ENCODE measurements at regions not wholly inside any gene's neighbourhood (a gene's known extent, or its start where the extent isn't known, plus 50 kb on each side); places are given as distances from the start of the nearest gene placed in this dataset.

DNA sequence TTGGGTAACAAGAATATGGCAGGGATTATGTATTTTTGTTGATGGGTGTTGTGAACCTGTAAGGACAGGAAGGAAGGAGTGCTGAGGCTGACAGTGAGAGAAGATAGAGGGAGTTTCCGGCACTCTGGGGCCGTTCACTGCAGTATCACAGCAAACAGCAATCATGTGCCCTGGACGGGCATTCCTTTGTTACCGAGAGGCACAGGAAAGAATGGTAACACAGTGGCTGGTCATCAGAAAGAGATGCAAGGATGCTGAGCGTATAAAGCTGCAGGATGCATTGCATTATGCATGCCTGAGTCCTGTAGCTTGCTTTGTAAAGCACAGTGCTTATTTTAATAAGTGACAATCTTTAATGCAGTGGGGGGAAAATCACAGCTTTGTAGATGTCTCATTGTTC lies 286.8 kb downstream of the RPS24 start:
- Histone ChIP-seq H3K4me3 (ENCODE audit: low read length) (no peak overlapping the region), H3K27ac (ENCODE audit: low read length) (no peak overlapping the region), H3K9ac (ENCODE audit: low read depth, low read length) (no peak overlapping the region), H3K9me3 (ENCODE audit: insufficient read depth, low read depth, low read length) (no peaks in the 10 kb centered on the region; the same call in 1 of the 2 replicates), H3K36me3 (ENCODE audit: insufficient read depth, low read depth, low read length) (no peaks in the 10 kb centered on the region), H3K4me1 (ENCODE audit: insufficient read depth, low read length) (no peaks in the 10 kb centered on the region), H3K27me3 (ENCODE audit: insufficient read depth, low read length) (no peaks in the 10 kb centered on the region)

DNA sequence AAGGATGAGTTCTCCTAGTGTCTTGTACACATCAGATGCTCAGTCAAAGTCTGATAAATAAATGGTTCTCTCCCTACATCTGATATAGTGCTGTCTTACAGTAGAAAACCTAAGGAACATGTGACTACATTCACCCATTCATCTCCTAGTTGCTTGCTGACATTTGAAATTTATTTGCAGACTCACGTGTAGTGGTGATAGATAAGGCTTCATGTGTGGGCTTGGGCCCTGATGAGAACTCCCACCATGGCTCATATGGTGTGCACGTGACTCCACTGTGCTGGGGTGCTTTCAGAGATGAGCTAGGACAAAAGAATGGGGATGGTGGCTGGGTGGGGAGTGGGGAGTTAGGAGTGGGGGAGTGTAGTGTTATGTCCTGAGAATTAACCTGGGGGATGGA lies 287.3 kb downstream of the RPS24 start:
- no peaks in the 10 kb centered on the region for H3K36me3 ChIP-seq (ENCODE audit: insufficient read depth, low read depth, low read length)
- H3K9me3 ChIP-seq (ENCODE audit: insufficient read depth, low read depth, low read length): peaks cover 3% of the 10 kb centered on the region; the same call in 1 of the 2 replicates
- H3K27ac ChIP-seq (ENCODE audit: low read length): no peak overlapping the region
- H3K9ac ChIP-seq (ENCODE audit: low read depth, low read length): no peak overlapping the region
- H3K27me3 ChIP-seq (ENCODE audit: insufficient read depth, low read length): no peaks in the 10 kb centered on the region
- no peaks in the 10 kb centered on the region for H3K4me1 ChIP-seq (ENCODE audit: insufficient read depth, low read length)
- H3K4me3 ChIP-seq (ENCODE audit: low read length): no peak overlapping the region

DNA sequence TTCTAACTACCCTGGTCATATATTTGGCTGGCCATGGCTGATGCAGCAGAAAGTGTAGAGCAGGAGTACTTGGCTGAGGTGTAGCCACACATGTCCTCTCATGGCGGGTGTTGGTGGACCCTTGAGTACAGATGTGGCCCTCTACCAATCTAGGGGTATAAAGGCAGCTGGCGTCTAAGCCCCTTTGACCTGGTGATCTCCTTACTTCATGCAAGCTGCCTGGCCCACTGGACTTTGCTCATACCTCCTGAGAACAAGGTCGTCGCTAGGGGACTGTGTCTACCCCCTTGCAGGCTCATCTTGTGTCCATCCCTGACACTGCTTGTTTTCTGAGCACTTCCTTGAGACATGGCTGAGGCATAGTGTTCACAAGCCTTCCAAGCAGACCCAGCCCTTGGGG lies 287.8 kb downstream of the RPS24 start:
- no peak overlapping the region for H3K27ac ChIP-seq (ENCODE audit: low read length)
- H3K36me3 ChIP-seq (ENCODE audit: insufficient read depth, low read depth, low read length): no peaks in the 10 kb centered on the region
- no peaks in the 10 kb centered on the region for H3K4me1 ChIP-seq (ENCODE audit: insufficient read depth, low read length)
- H3K9ac ChIP-seq (ENCODE audit: low read depth, low read length): no peak overlapping the region
- H3K4me3 ChIP-seq (ENCODE audit: low read length): no peak overlapping the region
- H3K9me3 ChIP-seq (ENCODE audit: insufficient read depth, low read depth, low read length): peaks cover 6% of the 10 kb centered on the region; the same call in 1 of the 2 replicates
- no peaks in the 10 kb centered on the region for H3K27me3 ChIP-seq (ENCODE audit: insufficient read depth, low read length)

DNA sequence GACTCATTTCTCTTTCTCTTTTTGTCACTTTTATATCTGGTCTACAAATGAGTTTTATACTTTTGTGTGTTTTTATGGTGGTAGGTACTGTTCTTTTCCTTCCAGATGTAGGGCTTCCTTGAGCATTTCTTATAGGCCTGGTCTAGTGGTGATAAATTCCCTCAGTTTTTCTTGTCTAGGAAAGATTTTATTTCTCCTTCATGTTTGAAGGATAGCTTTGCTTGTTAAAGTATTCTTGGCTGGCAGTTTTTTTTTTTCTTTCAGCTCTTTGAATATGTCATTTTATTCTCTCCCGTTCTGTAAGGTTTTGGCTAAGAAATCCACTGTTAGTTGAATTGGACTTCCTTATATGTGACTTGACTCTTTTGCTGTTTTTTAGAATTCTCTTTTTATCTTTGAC lies 292.7 kb downstream of the RPS24 start:
- H3K36me3 ChIP-seq (ENCODE audit: insufficient read depth, low read depth, low read length): no peaks in the 10 kb centered on the region
- no peaks in the 10 kb centered on the region for H3K27me3 ChIP-seq (ENCODE audit: insufficient read depth, low read length)
- H3K27ac ChIP-seq (ENCODE audit: low read length): no peak overlapping the region
- no peak overlapping the region for H3K4me3 ChIP-seq (ENCODE audit: low read length)
- H3K4me1 ChIP-seq (ENCODE audit: insufficient read depth, low read length): no peaks in the 10 kb centered on the region
- H3K9ac ChIP-seq (ENCODE audit: low read depth, low read length): no peak overlapping the region
- peaks cover 9% of the 10 kb centered on the region; the same call in 1 of the 2 replicates for H3K9me3 ChIP-seq (ENCODE audit: insufficient read depth, low read depth, low read length)

DNA sequence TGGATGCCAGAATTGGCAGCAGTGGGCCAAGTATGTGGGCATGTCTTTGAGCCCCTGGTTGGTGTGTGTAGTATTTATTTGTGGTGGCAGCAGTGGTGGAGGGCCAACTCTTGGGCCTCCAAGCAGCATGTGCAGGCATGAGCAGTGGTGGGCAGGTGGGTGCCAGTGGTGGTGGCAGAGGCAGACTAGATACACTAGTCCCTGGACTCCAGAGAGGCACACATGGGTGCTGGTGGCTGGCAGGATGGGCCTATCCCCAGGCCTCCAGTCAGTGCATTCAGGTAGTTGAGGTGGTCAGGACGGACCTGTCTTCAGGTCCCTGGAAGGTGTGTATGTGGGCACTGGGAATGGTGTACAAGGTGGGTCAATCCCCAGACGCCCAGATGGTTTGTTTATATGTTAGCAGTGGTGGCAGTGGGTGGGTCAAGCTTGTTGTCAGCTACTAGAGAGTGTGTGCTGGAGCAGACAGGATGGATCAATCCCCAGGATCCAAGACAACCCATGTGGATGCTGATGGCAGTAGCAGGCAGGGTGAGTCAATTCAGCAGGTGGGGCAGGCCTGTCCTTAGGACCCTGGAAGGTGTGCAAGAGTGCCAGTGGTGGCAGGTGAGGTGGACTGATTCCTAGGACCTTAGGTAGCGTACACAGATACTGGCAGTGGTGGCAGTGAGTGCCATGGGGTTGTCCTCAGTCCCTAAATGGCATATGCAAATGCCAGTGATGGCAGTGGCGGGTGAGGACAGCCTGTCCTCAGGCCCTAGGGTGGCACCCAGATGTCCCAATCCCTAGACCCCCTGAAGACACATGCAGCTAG lies 294.3 kb downstream of the RPS24 start:
- Histone ChIP-seq H3K36me3 (ENCODE audit: insufficient read depth, low read depth, low read length) (no peaks in the 10 kb centered on the region), H3K4me1 (ENCODE audit: insufficient read depth, low read length) (peaks cover 3% of the 10 kb centered on the region; the same call in 1 of the 2 replicates), H3K27me3 (ENCODE audit: insufficient read depth, low read length) (no peaks in the 10 kb centered on the region), H3K4me3 (ENCODE audit: low read length) (no peak overlapping the region), H3K27ac (ENCODE audit: low read length) (no peak overlapping the region), H3K9me3 (ENCODE audit: insufficient read depth, low read depth, low read length) (peaks cover 9% of the 10 kb centered on the region; the same call in 1 of the 2 replicates), H3K9ac (ENCODE audit: low read depth, low read length) (no peak overlapping the region)

DNA sequence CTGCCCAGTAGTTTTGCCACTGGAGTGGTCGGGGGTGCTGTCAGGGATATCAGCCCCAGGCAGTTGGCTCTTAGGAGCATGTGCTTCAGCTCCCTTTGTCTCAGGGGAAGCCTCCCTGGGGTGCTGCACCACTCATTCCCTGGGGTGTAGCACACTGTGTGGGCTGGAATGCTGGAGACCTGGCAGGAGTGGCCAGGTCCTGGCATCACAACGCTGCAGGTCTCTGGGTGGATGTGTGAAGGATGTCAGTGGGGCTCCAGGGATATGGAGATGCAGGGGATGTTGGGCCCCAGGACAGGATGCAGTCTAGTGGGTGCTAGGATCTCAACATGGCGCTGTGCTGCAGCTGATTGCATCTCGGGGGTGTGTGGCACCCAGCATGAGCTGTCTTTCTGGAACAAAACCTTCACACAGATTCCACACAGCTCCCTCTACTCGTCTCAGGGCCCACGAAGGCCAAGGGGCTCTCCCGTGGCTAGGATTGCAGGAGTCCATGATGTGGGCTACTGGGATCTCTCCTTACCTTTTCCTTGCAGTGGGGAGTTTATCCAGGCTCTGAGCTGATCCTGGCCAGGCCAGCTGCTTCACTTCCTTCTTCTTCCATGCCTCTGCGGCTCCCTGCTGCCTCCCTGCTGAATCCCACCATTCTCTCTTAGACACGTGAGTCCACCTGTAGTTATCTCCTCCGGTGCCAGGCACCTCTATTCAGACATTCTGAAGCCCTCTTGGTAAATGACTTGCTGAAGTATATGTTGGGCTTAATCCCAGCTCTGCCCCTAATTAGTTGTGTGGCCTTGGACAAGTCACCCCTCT lies 295.1 kb downstream of the RPS24 start:
- Histone ChIP-seq H3K36me3 (ENCODE audit: insufficient read depth, low read depth, low read length) (no peaks in the 10 kb centered on the region), H3K4me1 (ENCODE audit: insufficient read depth, low read length) (peaks cover 3% of the 10 kb centered on the region; the same call in 1 of the 2 replicates), H3K4me3 (ENCODE audit: low read length) (no peak overlapping the region), H3K9me3 (ENCODE audit: insufficient read depth, low read depth, low read length) (peaks cover 9% of the 10 kb centered on the region; the same call in 1 of the 2 replicates), H3K27me3 (ENCODE audit: insufficient read depth, low read length) (no peaks in the 10 kb centered on the region), H3K27ac (ENCODE audit: low read length) (no peak overlapping the region), H3K9ac (ENCODE audit: low read depth, low read length) (no peak overlapping the region)

DNA sequence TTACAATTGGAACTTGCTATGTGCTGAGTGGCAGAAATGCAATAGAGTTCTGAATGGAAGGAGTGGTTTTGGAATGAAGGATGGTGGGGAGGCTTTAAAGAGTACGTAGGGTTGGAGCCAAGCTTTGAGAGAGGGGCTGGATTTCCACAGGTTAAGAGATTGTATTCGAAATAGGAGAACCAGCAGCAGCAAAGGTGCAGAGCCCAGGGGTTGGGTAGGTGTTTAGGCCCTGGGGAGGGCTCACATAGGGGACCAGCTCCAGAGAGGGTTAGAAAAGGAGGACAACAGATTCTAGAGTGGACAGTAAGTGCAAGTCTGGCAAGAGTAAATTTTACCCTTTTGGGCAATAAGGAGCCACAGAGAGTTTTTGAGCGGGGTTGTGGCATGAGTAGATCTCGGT lies 297.2 kb downstream of the RPS24 start:
- no peak overlapping the region for H3K4me3 ChIP-seq (ENCODE audit: low read length)
- peaks cover 6% of the 10 kb centered on the region; the same call in 1 of the 2 replicates for H3K9me3 ChIP-seq (ENCODE audit: insufficient read depth, low read depth, low read length)
- no peak overlapping the region for H3K27ac ChIP-seq (ENCODE audit: low read length)
- no peak overlapping the region for H3K9ac ChIP-seq (ENCODE audit: low read depth, low read length)
- peaks cover 3% of the 10 kb centered on the region; the same call in 1 of the 2 replicates for H3K4me1 ChIP-seq (ENCODE audit: insufficient read depth, low read length)
- no peaks in the 10 kb centered on the region for H3K27me3 ChIP-seq (ENCODE audit: insufficient read depth, low read length)
- H3K36me3 ChIP-seq (ENCODE audit: insufficient read depth, low read depth, low read length): no peaks in the 10 kb centered on the region

DNA sequence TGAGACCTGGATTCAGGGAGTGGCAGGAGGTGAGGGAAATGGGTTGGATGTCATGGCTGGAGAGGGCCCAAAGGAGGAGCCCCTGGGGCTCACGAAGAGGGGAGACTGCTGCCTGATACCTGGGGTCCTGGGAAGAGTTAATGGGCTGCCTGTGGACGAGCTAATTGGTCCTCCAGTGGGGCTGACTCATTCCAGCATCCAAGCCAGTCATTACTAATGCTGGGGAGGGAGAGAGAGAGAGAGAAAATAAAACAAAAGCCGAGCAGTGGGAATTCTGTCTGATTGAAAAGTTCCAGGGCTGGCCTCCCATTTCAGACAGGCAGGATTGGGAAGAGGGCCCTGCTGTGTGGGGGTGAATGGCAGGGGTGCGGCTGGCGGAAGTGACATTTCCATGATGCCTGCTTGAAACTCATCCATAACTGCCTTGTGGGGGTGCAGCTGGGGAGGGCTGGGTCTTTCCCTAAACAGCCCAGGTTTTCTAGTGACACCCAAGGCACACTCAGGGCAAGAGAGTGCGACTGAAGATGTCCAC lies 297.8 kb downstream of the RPS24 start:
- Histone ChIP-seq H3K27ac (ENCODE audit: low read length) (no peak overlapping the region), H3K27me3 (ENCODE audit: insufficient read depth, low read length) (no peaks in the 10 kb centered on the region), H3K4me3 (ENCODE audit: low read length) (no peak overlapping the region), H3K9me3 (ENCODE audit: insufficient read depth, low read depth, low read length) (peaks cover 4% of the 10 kb centered on the region; the same call in 1 of the 2 replicates), H3K9ac (ENCODE audit: low read depth, low read length) (no peak overlapping the region), H3K4me1 (ENCODE audit: insufficient read depth, low read length) (peaks cover 3% of the 10 kb centered on the region; the same call in 1 of the 2 replicates), H3K36me3 (ENCODE audit: insufficient read depth, low read depth, low read length) (no peaks in the 10 kb centered on the region)

DNA sequence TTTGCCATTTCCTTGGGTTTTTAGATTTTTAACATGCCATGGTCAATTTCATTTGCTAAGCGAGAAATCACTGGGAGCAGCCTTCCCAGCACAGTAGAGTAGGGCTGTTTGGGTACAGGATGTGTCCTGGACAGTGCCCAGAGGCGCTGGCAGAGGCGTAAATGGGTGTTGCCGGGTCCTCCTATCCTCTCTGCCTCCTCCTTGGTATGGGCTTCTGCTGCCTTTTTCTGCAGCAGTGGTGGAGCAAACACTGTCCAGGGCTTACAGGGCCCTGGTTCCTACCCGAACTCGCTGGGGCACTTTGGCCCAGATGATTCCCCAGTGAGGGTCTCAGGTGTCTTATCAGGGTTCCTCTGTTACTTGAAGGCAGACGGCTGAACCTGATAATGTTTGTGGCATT lies 298.3 kb downstream of the RPS24 start:
- H3K9ac ChIP-seq (ENCODE audit: low read depth, low read length): no peak overlapping the region
- no peak overlapping the region for H3K4me3 ChIP-seq (ENCODE audit: low read length)

DNA sequence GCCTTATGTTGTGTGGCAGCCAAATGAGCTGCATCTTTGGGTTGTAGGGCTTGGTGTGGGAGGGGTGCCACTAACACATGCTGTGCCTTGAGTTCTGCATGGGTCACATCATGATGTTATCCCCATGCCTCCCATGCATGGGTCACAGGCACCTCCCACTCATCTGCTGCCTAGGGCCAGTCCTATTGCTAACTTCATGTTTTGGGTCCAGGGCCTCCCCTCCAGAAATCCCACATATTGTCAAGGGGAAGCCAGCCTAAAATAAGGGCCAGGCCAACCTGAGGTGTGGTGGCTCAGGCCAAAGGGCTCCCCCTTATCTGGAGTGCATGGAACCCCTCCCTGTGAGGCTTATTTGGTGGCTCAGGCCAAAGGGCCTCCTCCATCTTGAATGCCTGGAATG lies 299.0 kb downstream of the RPS24 start:
- H3K36me3 ChIP-seq (ENCODE audit: insufficient read depth, low read depth, low read length): no peaks in the 10 kb centered on the region
- no peak overlapping the region for H3K4me3 ChIP-seq (ENCODE audit: low read length)
- no peaks in the 10 kb centered on the region for H3K27me3 ChIP-seq (ENCODE audit: insufficient read depth, low read length)
- H3K4me1 ChIP-seq (ENCODE audit: insufficient read depth, low read length): peaks cover 3% of the 10 kb centered on the region; the same call in 1 of the 2 replicates
- no peaks in the 10 kb centered on the region for H3K9me3 ChIP-seq (ENCODE audit: insufficient read depth, low read depth, low read length)
- no peak overlapping the region for H3K9ac ChIP-seq (ENCODE audit: low read depth, low read length)
- no peak overlapping the region for H3K27ac ChIP-seq (ENCODE audit: low read length)

More for the DNA sequence above, 298.3 kb downstream of the RPS24 start:
- peaks cover 4% of the 10 kb centered on the region; the same call in 1 of the 2 replicates for H3K9me3 ChIP-seq (ENCODE audit: insufficient read depth, low read depth, low read length)
- no peaks in the 10 kb centered on the region for H3K27me3 ChIP-seq (ENCODE audit: insufficient read depth, low read length)
- H3K4me1 ChIP-seq (ENCODE audit: insufficient read depth, low read length): peaks cover 3% of the 10 kb centered on the region; the same call in 1 of the 2 replicates
- no peak overlapping the region for H3K27ac ChIP-seq (ENCODE audit: low read length)
- no peaks in the 10 kb centered on the region for H3K36me3 ChIP-seq (ENCODE audit: insufficient read depth, low read depth, low read length)

DNA sequence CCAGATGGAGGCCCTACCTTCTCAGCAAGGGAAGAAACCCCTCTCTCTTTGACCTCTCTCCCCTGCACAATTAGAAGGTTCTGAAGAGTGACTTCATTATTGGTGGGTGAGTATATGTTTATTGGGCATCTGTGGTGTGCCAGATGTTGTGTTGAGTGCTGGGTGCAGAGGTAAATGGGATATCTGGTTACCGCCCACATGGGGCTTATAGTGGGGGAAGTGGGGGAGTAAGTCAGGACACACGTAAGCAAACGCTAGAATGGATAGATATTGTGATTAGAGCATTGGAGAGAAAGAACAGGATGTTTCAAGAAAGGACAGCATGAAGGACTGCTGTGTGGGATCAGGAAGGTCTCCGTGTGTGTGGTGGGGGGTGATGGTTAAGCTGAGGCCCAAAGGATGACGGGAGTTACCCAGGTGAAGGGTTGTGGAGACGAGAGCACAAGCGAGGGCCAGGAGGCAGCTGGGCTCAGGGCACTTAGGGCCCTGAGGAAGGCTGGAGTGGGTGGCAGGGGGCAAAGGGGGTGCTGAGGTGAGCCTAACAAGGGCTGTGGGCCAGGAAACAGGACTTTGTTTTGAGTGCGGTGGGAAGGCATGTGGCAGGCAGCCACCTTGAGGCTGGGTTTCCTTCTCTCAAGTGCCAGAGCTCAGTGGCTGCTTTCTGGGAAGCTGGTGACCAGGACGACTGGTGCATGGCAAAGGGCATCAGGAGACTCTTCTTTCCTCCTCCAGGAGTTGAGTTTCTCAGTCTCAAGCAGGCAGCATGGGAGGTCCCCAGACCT lies 299.9 kb downstream of the RPS24 start:
- no peak overlapping the region for H3K27ac ChIP-seq (ENCODE audit: low read length)
- no peak overlapping the region for H3K4me3 ChIP-seq (ENCODE audit: low read length)
- no peaks in the 10 kb centered on the region for H3K36me3 ChIP-seq (ENCODE audit: insufficient read depth, low read depth, low read length)
- no peak overlapping the region for H3K9ac ChIP-seq (ENCODE audit: low read depth, low read length)
- H3K4me1 ChIP-seq (ENCODE audit: insufficient read depth, low read length): peaks cover 3% of the 10 kb centered on the region; the same call in 1 of the 2 replicates
- no peaks in the 10 kb centered on the region for H3K27me3 ChIP-seq (ENCODE audit: insufficient read depth, low read length)
- no peaks in the 10 kb centered on the region for H3K9me3 ChIP-seq (ENCODE audit: insufficient read depth, low read depth, low read length)

Measured in iPS-20b (cell line).